ENCODE measurements at regions not wholly inside any gene's neighbourhood (a gene's known extent, or its start where the extent isn't known, plus 50 kb on each side); places are given as distances from the start of the nearest gene placed in this dataset.

DNA sequence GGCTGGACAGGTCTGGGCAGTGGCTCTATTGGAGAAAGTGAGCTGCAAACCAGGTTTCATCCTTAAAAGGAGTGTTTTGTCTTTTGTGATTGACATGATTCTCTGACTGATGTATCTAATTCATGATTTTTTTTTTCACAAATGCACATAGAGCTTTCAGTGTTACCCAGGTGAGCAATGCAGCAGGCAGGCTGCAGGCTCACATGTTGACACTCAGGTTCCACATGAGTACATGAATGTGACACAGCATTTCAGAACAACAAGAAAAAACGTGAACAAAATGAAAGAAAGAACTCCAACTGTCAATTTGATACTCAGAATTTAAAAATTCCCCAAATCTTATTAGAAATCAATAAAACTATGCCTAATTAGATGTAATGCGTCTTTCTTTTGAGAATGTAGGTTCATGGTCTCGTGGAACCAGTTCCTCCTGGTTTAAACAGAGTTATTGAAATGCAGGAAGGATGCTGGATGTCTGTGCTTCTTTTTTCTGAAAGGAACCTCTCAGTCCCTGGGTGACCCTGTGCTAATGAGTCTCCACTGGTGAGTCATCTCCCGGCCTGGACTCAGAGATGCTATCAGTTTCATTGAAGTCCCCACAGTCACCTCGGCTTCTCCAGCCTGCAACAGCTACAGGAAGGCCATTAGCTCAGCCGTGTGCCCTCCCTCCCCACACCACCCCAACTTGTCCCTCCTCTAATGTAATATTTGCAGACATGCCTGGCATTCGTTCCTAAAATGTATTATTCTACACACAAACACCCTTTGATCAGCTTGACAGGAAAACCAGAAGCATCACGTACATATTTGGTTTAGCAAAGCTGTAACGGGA lies 430.4 kb downstream of the LPIN1 start:
- in situ Hi-C loops (cut with HindIII; ENCODE audit: low pct_unique_long_range_greater_than_20kb, low sequenced_read_pairs) = no loop called here
- no peak for DNase-seq (ENCODE audit: low read depth in 1 of 2, low spot score in 1 of 2)
- TF ChIP-seq JUND (IDR thresholded peaks at IDR 0.05; ENCODE audit: low read depth) = no peak

DNA sequence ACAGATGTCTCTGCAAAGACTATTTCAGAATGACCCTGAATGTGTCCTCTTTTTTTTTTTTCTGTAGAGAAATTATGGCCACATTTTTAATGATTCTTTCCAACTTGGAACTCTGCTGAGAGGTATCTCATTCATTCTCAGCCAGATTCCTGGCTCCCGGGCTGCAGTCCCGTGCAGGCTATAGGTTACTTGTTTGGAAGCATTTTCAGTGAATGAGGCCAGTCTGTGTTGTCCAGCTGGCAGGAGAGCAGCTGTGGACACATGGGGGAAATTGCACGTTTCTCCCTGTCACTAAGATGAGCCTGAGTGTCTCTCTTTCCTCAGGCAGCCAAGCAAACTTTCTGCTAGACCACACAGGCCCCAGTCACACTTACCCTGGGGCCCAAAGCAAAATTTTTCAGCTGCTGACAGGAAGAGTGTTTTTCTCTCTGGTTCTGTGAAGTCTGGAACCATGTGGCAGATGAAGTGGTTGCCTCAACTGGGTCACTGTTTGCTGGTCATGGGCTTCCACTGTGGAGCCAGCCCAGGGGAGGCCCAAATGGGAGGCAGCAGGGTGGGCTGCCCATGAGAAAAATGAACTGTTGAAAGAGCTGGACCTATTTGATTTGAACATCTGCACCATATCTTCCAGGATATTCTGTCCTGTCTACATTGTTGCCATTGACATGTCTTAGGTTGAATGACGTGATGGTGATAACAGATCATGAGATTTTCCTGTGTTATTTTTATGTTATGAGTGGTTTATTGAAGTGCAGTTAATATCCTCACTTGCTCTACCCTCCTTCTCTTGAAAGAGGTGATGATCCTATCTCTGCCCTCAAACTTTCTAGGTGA lies 431.2 kb downstream of the LPIN1 start:
- DNase-seq (ENCODE audit: low read depth in 1 of 2, low spot score in 1 of 2) = no peak
- in situ Hi-C loops (cut with HindIII; ENCODE audit: low pct_unique_long_range_greater_than_20kb, low sequenced_read_pairs) = no loop called here

DNA sequence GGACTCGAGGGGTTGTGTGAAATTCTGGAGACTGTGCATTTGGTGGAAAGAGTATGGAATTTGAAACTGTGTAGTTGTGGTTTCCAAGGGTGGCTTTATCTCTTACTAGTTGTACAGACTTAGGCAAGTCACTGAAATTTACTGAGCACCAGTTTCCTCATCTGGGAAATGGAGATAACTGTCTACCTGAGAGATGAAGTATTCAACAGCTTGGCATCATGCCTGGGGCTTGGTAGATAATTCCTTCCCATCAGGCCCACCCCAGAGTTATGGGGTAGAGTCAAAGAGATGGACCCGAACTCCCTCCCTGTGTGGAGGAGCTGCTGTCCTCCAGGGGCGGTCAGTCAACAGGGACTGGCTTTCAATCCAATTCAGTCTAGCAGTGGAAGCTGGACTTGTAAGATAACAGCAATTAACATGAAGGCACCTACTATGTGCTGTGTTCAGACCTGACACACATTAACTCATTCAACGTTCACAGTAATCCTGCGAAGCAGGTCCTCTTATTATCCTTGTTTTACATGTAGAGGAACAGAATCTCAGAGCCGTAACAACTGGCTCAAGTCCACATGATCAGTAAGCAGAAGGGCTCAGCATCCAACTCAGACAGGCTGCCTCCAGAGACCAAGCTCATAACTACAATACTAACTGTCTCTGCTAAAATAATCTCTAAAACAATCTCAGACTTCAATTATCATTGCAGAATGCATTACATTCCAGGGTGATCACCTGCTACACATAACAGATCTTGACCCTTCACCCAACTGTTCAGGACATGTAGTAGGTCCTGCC lies 432.1 kb downstream of the LPIN1 start:
- in situ Hi-C loops (cut with HindIII; ENCODE audit: low pct_unique_long_range_greater_than_20kb, low sequenced_read_pairs) = no loop called here
- no peak for DNase-seq (ENCODE audit: low read depth in 1 of 2, low spot score in 1 of 2)
- TF ChIP-seq JUND (IDR thresholded peaks at IDR 0.05; ENCODE audit: low read depth) = no peak

More for the DNA sequence above, 431.2 kb downstream of the LPIN1 start:
- no peak for TF ChIP-seq JUND (IDR thresholded peaks at IDR 0.05; ENCODE audit: low read depth)

DNA sequence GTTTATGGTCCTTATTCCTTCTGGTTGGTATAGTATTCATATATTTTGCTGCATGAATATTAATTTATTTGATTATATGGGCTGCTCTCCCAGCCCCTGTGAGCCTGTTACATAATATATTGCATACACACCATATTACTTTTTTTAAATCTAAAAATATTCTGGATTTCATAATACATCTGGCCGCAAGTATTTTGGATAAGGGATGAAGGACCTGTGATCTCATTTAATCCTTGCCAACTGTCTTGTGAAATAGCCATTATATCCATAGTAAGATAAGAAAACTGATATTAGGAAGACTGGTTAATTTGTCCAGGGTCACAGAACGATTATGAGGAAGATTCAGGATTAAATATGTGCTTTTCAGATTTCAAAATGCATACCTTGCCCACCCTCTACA lies 433.6 kb downstream of the LPIN1 start:
- in situ Hi-C loops (cut with HindIII; ENCODE audit: low pct_unique_long_range_greater_than_20kb, low sequenced_read_pairs) = no loop called here
- DNase-seq (ENCODE audit: low read depth in 1 of 2, low spot score in 1 of 2) = no peak
- TF ChIP-seq JUND (IDR thresholded peaks at IDR 0.05; ENCODE audit: low read depth) = no peak

DNA sequence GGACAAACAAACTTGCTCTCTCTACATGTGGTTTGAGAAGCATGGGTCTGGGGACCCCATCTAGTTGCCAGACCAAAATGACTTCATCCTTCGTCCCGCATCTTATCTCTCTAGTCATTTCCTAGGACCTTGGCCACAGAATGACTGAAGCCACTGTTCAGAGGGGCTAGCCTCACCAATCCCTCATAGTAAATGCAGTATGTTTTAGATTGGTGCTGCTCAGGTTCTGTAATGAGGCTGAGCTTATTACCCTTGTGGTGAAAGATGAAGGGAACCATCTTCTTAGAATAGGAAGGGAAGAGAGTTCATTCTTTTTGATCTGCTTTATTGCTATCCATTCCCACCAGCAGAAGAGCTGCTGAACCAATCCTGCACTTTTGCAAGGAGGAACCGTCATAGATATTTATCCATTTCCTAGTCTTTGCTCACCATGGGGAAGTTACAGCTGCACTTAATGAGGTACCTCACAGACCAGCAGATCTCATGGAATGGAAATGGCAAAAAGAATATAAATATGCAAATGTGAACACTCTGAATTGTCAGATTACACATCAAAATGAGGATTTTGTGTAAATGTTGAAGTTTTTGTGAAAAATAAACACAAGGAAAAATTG lies 436.7 kb downstream of the LPIN1 start:
- no peak for DNase-seq (ENCODE audit: low read depth in 1 of 2, low spot score in 1 of 2)
- in situ Hi-C loops (cut with HindIII; ENCODE audit: low pct_unique_long_range_greater_than_20kb, low sequenced_read_pairs) = no loop called here
- TF ChIP-seq JUND (IDR thresholded peaks at IDR 0.05; ENCODE audit: low read depth) = no peak

DNA sequence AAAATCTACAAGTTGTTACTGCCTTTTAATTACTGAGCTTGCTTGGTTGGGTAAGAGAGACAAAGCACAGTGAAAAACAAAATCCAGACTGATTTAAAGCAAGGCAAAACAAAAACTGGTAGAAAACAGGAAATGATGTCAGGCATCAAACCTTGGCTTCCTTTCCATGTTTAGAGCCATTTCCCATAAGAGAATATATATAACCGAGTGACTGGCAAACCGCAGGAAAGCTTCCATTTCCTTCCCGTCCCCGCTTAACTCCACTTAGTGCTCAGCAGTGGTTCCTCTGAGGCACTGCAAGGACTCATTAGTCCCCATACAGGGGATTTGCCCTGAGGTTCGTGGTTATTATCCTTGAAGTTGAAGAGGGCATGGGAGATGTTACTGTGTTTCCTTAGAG lies 446.3 kb downstream of the LPIN1 start:
- DNase-seq (ENCODE audit: low read depth in 1 of 2, low spot score in 1 of 2) = no peak
- in situ Hi-C loops (cut with HindIII; ENCODE audit: low pct_unique_long_range_greater_than_20kb, low sequenced_read_pairs) = no loop called here
- no peak for TF ChIP-seq JUND (IDR thresholded peaks at IDR 0.05; ENCODE audit: low read depth)

DNA sequence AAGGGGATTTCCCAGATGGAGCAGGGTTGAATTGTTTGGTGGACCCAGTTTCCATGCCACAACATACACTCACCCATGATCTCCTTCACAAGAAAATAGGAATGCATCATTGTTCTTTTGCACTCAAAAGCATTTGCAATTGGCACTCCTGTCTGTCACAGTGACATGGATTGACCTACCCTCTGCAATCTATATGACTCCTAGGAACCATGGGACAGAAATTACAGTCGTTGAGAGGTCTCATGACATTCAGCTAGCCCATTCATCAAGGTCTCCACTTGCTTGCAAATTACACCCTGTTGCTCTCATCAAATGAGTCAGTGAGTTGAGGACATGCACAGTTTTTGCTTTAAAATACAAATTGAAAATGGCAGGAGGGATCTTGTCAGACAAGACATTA lies 448.5 kb downstream of the LPIN1 start:
- TF ChIP-seq JUND (IDR thresholded peaks at IDR 0.05; ENCODE audit: low read depth) = no peak
- DNase-seq (ENCODE audit: low read depth in 1 of 2, low spot score in 1 of 2) = no peak
- in situ Hi-C loops (cut with HindIII; ENCODE audit: low pct_unique_long_range_greater_than_20kb, low sequenced_read_pairs) = no loop called here

DNA sequence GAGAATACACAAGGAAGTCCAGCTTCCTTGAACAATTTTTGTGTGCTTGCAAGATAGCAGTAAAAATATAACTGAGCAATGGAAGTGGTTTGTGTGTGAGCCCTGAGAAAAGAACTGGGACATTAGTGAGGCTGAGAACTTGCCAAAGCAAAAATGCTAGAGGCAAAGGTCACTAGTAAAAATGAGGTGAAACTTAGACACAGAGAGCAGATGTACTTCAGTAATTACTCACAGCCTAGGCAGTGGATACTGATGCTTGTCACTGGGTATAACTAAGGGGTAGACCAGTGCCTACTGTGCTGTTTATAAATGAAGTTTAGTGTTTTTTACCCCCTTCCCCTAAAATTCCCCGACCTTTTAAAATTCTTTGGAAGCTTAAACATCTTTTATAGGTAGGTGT lies 450.1 kb downstream of the LPIN1 start:
- no peak for TF ChIP-seq JUND (IDR thresholded peaks at IDR 0.05; ENCODE audit: low read depth)
- in situ Hi-C loops (cut with HindIII; ENCODE audit: low pct_unique_long_range_greater_than_20kb, low sequenced_read_pairs) = no loop called here
- DNase-seq (ENCODE audit: low read depth in 1 of 2, low spot score in 1 of 2) = no peak

DNA sequence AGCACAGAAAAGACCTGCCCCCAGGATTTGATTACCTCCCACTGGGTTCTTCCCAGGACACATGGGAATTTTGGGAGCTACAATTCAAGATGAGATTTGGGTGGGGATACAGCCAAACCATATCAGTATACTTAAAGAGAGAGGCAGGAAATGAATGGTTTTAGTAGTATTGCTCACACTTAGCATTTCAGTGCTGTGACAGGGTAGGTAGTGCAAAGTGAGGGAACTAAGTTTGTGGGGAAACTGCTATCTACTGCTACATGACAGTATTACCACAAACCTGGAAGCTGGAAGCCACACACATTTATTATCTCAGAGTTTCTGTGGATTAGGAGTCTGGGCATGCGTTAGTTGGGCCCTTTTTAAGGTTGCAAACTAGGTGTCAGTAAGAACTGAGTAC lies 450.7 kb downstream of the LPIN1 start:
- DNase-seq (ENCODE audit: low read depth in 1 of 2, low spot score in 1 of 2) = no peak
- in situ Hi-C loops (cut with HindIII; ENCODE audit: low pct_unique_long_range_greater_than_20kb, low sequenced_read_pairs) = no loop called here
- no peak for TF ChIP-seq JUND (IDR thresholded peaks at IDR 0.05; ENCODE audit: low read depth)

DNA sequence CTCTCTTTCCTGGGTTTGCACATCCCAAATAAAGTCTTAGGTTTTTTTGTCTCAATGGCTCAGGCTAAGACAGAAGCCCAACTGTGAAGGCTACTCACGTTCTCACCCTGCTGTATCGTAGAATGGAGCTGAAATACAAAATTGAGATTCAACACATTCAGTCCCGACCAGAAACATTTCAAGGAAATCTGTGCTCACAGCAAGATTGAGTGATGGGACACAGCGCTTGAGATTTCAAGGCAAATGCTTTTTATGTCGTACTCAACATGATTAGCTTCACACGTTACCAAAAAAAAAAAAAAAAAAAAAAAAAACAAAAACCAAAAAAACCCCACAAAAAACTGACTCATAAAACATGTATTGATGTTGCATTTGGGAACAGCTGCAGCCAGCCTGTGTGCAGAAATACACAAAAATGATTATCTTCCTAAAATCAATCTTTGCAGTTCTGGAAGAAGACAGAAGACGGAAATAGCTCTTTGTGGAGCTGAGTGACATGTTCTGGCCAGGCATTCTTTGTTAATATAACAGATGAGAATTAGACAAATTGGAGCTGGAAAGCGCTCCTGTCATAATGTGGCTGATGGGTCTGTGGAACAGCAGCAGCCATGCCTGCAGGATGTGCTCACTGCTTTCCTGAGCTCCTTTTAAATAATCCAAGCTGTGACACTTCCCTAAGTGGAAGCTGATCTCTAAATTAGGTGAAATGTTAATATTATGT lies 453.2 kb downstream of the LPIN1 start:
- in situ Hi-C loops (cut with HindIII; ENCODE audit: low pct_unique_long_range_greater_than_20kb, low sequenced_read_pairs) = no loop called here
- no peak for TF ChIP-seq JUND (IDR thresholded peaks at IDR 0.05; ENCODE audit: low read depth)
- DNase-seq (ENCODE audit: low read depth in 1 of 2, low spot score in 1 of 2) = no peak

DNA sequence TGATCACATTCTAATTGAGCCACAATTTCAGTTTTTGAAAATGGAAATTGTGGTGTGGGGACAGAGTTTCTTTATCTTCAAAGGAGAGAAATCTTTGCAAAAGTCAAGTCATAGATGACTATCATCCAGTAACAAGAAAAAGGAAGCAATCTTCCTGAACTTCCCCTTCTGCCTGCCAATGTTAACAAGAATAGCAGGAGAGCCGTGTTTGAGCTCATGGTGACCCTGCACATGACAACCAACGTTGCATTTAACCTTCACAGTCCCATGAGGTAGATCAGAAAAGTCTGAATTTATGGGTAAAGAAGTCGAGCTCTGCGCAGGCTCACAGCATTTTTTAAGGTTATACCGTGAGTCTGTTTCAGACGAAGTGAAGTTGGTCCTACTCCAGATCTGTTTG lies 454.9 kb downstream of the LPIN1 start:
- in situ Hi-C loops (cut with HindIII; ENCODE audit: low pct_unique_long_range_greater_than_20kb, low sequenced_read_pairs) = no loop called here
- TF ChIP-seq JUND (IDR thresholded peaks at IDR 0.05; ENCODE audit: low read depth) = no peak
- DNase-seq (ENCODE audit: low read depth in 1 of 2, low spot score in 1 of 2) = no peak
